H1 (cell line): ENCODE measurements at regions not wholly inside any gene's neighbourhood (a gene's known extent, or its start where the extent isn't known, plus 50 kb on each side); places are given as distances from the start of the nearest gene placed in this dataset.

Source experiments
- MAFK ChIP-seq: IDR thresholded peaks from 2 replicates; pipeline ENCODE4 v1.6.1; 2012; ENCODE audit warnings: low read depth, mild to moderate bottlenecking, improper control_type of control experiment, low read length
- TAF1 ChIP-seq: IDR thresholded peaks from 2 replicates; pipeline ENCODE4 v1.6.1; 2011; ENCODE audit warnings: mild to moderate bottlenecking, low read depth, low read length
- TCF12 ChIP-seq: IDR thresholded peaks from 2 replicates; pipeline ENCODE4 v1.6.1; 2011; ENCODE audit warnings: low read depth, mild to moderate bottlenecking, low read length

DNA sequence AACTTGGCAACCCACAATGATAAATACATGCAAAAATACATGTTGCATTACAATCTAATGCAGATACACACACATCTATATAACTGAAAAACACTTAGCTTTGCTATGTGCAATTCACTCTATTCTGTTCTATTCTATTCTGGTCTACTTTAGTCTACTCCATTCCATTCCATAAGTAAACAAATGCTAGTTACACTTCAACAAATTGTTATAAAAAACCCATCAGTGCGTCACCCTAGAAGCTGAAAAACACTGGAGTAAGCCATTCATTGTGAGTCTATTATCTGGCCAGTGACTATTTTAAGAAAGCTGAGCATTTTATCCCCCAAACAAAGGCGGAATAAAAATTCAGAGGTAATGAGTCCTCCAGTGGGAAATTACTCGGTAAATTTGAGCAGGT, 315.7 kb upstream of the EPHA7 start (continued):
- TF ChIP-seq MAFK (no peak), TAF1 (no peak), TCF12 (no peak)
